GM23248 (cell line): ENCODE measurements at regions not wholly inside any gene's neighbourhood (a gene's known extent, or its start where the extent isn't known, plus 50 kb on each side); places are given as distances from the start of the nearest gene placed in this dataset.

Experiments used
- DNase-seq: peaks from one replicate; pipeline ENCODE4 v3.0.0-alpha.2; 2015
- H2AFZ ChIP-seq: fragments of 200-600 bp; sonication (generic); 2 replicates; pipeline ENCODE4 v1.6.1; 2016; ENCODE audit warnings: antibody characterized with exemption
- H3F3A ChIP-seq: fragments of 200-600 bp; sonication (generic); 2 replicates; pipeline ENCODE4 v1.6.1; 2016; ENCODE audit warnings: mild to moderate bottlenecking, antibody characterized with exemption, mixed run types; ENCODE audit not compliant: insufficient read depth
- H3K27ac ChIP-seq: fragments of 200-600 bp; sonication (generic); 2 replicates; pipeline ENCODE4 v1.5.1; 2016; ENCODE audit warnings: mild to moderate bottlenecking
- H3K27me3 ChIP-seq: fragments of 200-600 bp; sonication (generic); replicated peaks from 2 replicates; pipeline ENCODE4 v1.6.1; 2016; ENCODE audit warnings: mild to moderate bottlenecking; ENCODE audit not compliant: insufficient read depth
- H3K36me3 ChIP-seq: fragments of 200-600 bp; sonication (generic); 2 replicates; pipeline ENCODE4 v1.6.1; 2016; ENCODE audit warnings: low read depth, mild to moderate bottlenecking
- H3K4me1 ChIP-seq: fragments of 200-600 bp; sonication (generic); 2 replicates; pipeline ENCODE4 v1.6.1; 2016; ENCODE audit warnings: mild to moderate bottlenecking; ENCODE audit not compliant: insufficient read depth
- H3K4me2 ChIP-seq: fragments of 200-600 bp; sonication (generic); one replicate; pipeline ENCODE4 v1.6.1; 2016; ENCODE audit warnings: mild to moderate bottlenecking; ENCODE audit not compliant: unreplicated experiment
- H3K4me3 ChIP-seq: fragments of 200-600 bp; sonication (generic); 2 replicates; pipeline ENCODE4 v1.5.1; 2016; ENCODE audit warnings: mild to moderate bottlenecking
- H3K79me2 ChIP-seq: fragments of 200-600 bp; sonication (generic); 2 replicates; pipeline ENCODE4 v1.6.1; 2016; ENCODE audit warnings: mild to moderate bottlenecking; ENCODE audit not compliant: insufficient read depth
- H3K9ac ChIP-seq: fragments of 200-600 bp; sonication (generic); 2 replicates; pipeline ENCODE4 v1.6.1; 2016; ENCODE audit warnings: mild to moderate bottlenecking
- H3K9me2 ChIP-seq: fragments of 200-600 bp; sonication (generic); 2 replicates; pipeline ENCODE4 v1.6.1; 2016; ENCODE audit warnings: mixed run types, mild to moderate bottlenecking, moderate library complexity; ENCODE audit not compliant: insufficient read depth
- H3K9me3 ChIP-seq: fragments of 200-600 bp; sonication (generic); one replicate; pipeline ENCODE4 v1.6.1; 2017; ENCODE audit warnings: low read depth
- H4K20me1 ChIP-seq: fragments of 200-600 bp; sonication (generic); 2 replicates; pipeline ENCODE4 v1.6.0; 2016; ENCODE audit not compliant: insufficient read depth
- EZH2 ChIP-seq: fragments of 200-600 bp; sonication (generic); IDR thresholded peaks from 2 replicates; pipeline ENCODE4 v1.6.1; 2018; ENCODE audit warnings: antibody characterized with exemption, mild to moderate bottlenecking; ENCODE audit not compliant: insufficient read depth, poor library complexity, severe bottlenecking
- EZH2phosphoT487 ChIP-seq: fragments of 200-600 bp; sonication (generic); IDR thresholded peaks from 2 replicates; pipeline ENCODE4 v1.6.1; 2018; ENCODE audit warnings: antibody characterized with exemption, moderate library complexity, mild to moderate bottlenecking, low read depth; ENCODE audit not compliant: insufficient read depth
- WGBS, 2 experiments: methylation state at CpG; one replicate each; pipeline ENCODE4 v1.1.6; 2015 to 2017; ENCODE audit warnings: low lambda C conversion rate in 2 of 2, low coverage in 1 of 2; ENCODE audit errors: missing lambda C conversion rate in 2 of 2; 5-methylcytosine and 5-hydroxymethylcytosine counted together
- in situ Hi-C: fragments of 300-500 bp; cut with MboI; formaldehyde crosslinking; loops from 2 replicates; pipeline ENCODE4 v1.15.0; 2020

DNA sequence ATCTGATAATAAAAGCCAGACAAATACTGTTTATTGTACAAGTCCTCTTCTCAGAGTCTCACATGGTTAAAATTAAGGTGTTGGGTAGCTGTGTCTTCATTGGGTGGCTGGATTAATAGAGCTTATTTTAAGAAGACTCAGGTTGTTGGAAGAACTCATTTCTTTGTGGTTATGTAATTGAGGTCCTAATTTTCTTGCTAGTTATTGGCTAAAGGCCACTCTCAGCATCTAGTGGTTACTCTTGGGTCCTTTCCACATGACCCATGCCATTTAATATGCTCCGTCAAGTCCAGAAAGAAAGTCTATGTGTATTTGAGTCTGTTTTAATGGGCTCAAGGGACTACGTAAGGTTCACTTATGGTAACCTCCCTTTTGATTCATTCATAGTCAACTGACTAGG is 1668.6 kb upstream of the AGA start:
- in situ Hi-C loops, result no loop called here
- H3K36me3 ChIP-seq, result no peaks in the 10 kb centered on the region
- no peak overlapping the region for H2AFZ ChIP-seq
- no peak overlapping the region for H3K4me2 ChIP-seq
- H3F3A ChIP-seq, result no peaks in the 10 kb centered on the region
- DNase-seq, result no peak
- no peak overlapping the region for H3K9ac ChIP-seq
- H3K4me1 ChIP-seq, result no peaks in the 10 kb centered on the region
- H3K79me2 ChIP-seq, result no peaks in the 10 kb centered on the region
- no peak overlapping the region for H3K4me3 ChIP-seq
- H3K9me2 ChIP-seq, result no peaks in the 10 kb centered on the region
- no peaks in the 10 kb centered on the region for H3K27me3 ChIP-seq
- H3K9me3 ChIP-seq, result no peaks in the 10 kb centered on the region
- WGBS, 2 experiments, result 46 to 51% methylated on average over 2 of the region's 2 CpGs
- H3K27ac ChIP-seq, result no peak overlapping the region
- no peaks in the 10 kb centered on the region for H4K20me1 ChIP-seq
- TF ChIP-seq EZH2 (no peak), EZH2phosphoT487 (no peak)

DNA sequence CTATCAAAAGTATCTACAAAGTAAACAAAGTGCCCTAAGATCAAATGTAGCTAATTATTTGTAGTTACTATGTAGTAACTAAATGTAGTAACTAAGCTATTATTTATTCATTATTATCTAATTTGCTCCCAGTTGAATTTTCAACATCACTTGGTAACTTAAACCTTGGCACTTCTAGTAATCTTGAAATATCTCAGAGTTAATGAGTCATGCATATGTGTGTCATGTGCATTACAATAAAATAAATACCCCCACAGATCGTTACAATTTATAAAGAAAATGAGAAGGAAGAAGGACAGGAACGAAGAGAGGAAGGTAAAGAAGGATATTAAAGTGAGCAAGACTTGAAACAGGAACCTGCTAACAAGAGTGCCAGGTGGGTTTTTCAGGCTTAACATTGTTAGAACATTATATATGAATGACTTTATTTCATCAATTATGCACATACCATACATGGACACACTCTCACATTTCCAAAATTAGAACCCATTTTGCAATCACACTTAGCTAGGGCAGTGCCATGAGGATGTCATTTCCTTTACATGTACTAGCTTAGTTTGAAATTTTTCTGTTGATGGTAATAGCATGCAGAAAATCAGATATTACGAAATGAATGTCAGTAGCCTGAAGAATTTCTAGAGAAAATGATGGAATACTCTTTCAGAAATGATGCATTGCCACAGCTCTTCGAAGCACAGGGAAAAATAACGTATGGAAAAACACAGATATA is 1670.4 kb upstream of the AGA start:
- Histone ChIP-seq H3K9ac (no peak overlapping the region), H3K27me3 (no peaks in the 10 kb centered on the region), H3K79me2 (no peaks in the 10 kb centered on the region), H3K9me2 (no peaks in the 10 kb centered on the region), H3K4me2 (no peak overlapping the region), H3F3A (no peaks in the 10 kb centered on the region), H3K36me3 (no peaks in the 10 kb centered on the region), H2AFZ (no peak overlapping the region), H4K20me1 (no peaks in the 10 kb centered on the region), H3K9me3 (no peaks in the 10 kb centered on the region), H3K4me3 (no peak overlapping the region), H3K27ac (no peak overlapping the region), H3K4me1 (no peaks in the 10 kb centered on the region)
- TF ChIP-seq EZH2phosphoT487, result no peak
- no peak for TF ChIP-seq EZH2
- in situ Hi-C loops, result no loop called here
- WGBS, 2 experiments, result 3 to 6% methylated on average over 5 of the region's 5 CpGs
- no peak for DNase-seq

DNA sequence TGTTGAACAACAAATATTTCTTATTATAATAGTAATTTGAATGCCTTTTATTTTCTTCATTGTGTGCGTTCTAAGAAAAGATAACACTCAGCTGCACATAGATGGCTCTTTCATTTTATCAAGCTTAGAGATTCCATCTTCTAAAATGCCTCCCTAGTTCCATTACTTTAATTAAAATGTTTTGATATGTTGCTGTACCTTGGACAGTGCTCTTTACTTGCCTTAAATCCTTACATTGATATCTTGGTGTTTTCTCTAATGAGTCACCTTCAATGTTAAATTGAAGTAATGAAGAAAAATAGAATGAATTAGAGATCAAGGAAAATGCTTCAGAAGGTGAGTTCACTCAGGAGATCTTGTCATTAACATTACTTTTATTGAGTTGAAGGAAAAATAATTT is 1672.4 kb upstream of the AGA start:
- Histone ChIP-seq H3K27me3 (no peaks in the 10 kb centered on the region), H3K9me2 (no peaks in the 10 kb centered on the region), H3K36me3 (no peaks in the 10 kb centered on the region), H2AFZ (no peak overlapping the region), H3K9me3 (no peaks in the 10 kb centered on the region), H3K4me3 (no peak overlapping the region), H3K4me1 (no peaks in the 10 kb centered on the region), H3K27ac (no peak overlapping the region), H3F3A (no peaks in the 10 kb centered on the region), H3K9ac (no peak overlapping the region), H4K20me1 (no peaks in the 10 kb centered on the region), H3K79me2 (no peaks in the 10 kb centered on the region), H3K4me2 (no peak overlapping the region)
- DNase-seq, result no peak
- WGBS, 2 experiments, result 15 to 17% methylated on average over 1 of the region's 1 CpG
- in situ Hi-C loops, result no loop called here
- TF ChIP-seq EZH2phosphoT487 (no peak), EZH2 (no peak)

DNA sequence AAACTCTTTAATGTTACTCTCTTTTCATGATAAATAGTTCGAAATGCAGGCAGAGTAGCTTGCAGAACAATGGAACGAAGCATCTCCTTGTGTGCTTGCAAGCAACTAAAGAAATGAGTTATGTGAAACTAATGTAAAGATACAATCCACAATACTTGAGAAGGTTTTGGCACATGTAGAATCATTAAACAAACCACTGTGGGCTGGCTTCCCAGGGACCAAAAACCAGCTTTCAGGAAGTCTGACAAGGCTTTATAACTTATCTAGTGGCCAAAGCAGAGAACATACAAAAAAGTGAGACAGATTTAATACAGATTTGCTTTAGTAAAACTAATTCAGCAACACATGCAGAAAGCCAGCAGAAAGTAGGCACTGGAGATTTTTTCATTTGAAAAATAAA is 1673.8 kb upstream of the AGA start:
- H3K36me3 ChIP-seq, result no peaks in the 10 kb centered on the region
- H3K9me2 ChIP-seq, result no peaks in the 10 kb centered on the region
- no peaks in the 10 kb centered on the region for H4K20me1 ChIP-seq
- no peaks in the 10 kb centered on the region for H3F3A ChIP-seq
- 2 to 3% methylated on average over 2 of the region's 2 CpGs for WGBS, 2 experiments
- no peaks in the 10 kb centered on the region for H3K79me2 ChIP-seq
- TF ChIP-seq EZH2phosphoT487 (no peak), EZH2 (no peak)
- H3K4me3 ChIP-seq, result no peak overlapping the region
- no peak overlapping the region for H3K9ac ChIP-seq
- no peak overlapping the region for H3K27ac ChIP-seq
- DNase-seq, result no peak
- in situ Hi-C loops, result no loop called here
- no peaks in the 10 kb centered on the region for H3K4me1 ChIP-seq
- no peak overlapping the region for H2AFZ ChIP-seq
- H3K9me3 ChIP-seq, result no peaks in the 10 kb centered on the region
- no peak overlapping the region for H3K4me2 ChIP-seq
- H3K27me3 ChIP-seq, result no peaks in the 10 kb centered on the region
